ENCODE measurements at regions not wholly inside any gene's neighbourhood (a gene's known extent, or its start where the extent isn't known, plus 50 kb on each side); places are given as distances from the start of the nearest gene placed in this dataset.
"Not testable (repeated sequence)": the region's sequence is repeated elsewhere in the genome, so short reads cannot be mapped to it uniquely, and the experiment has no call there.

DNA sequence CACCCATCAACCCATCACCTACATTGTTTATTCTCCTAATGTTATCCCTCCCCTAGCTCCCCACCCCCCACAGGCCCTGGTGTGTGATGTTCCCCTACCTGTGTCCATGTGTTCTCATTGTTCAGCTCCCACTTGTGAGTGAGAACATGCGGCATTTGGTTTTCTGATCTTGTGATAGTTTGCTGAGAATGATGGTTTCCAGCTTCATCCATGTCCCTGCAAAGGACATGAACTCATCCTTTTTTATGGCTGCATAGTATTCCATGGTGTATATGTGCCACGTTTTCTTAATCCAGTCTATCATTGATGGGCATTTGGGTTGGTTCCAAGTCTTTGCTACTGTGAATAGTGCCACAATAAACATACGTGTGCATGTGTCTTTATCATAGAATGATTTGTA, 118.1 kb upstream of the IER5L start:
- DNase-seq (ENCODE audit: extremely low read depth in 1 of 2, low read depth in 1 of 2): not testable (repeated sequence)

DNA sequence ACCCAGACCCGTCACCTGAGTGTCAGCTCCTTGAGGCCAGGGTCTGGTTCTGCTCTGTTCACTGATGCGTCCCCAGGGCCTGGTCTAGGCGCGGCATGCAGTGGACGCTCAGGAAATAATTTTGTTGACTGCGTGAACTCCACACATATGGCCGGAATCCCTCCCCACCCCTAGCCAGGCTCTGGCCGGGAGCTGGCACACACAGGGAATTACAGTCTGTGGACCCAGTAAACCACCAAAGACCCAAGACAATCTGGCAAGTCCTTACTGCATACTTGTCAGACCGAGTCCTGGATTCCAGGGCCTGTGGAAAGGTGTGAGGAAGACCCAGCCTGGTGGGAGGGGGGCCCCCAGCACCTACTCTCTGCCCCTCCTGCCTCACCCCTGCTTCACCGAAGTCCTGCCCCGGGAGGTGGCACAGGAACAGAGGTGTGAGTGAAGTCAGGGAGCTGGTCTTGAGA, 113.0 kb upstream of the IER5L start:
- no peak for DNase-seq (ENCODE audit: extremely low read depth in 1 of 2, low read depth in 1 of 2)

DNA sequence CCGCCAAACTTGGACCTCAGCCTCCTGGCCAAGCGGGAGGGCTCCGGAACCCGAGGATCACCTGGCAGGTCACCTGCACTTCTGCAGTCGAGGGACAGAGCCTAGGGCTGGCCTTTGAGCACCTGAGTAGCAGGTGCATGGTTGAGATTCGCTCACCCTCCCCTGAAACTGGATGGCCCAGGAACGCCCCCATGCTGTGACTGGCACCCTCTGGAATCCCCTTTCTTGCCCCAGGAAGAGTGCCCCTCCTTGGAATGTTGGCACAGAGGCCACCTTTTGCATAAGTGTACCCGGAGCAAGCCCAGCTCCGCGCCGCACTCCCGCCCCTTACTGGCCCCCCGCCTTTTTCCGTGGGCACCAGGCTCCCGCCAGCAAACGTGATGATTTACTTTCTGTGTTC, 112.5 kb upstream of the IER5L start:
- no peak for DNase-seq (ENCODE audit: extremely low read depth in 1 of 2, low read depth in 1 of 2)

DNA sequence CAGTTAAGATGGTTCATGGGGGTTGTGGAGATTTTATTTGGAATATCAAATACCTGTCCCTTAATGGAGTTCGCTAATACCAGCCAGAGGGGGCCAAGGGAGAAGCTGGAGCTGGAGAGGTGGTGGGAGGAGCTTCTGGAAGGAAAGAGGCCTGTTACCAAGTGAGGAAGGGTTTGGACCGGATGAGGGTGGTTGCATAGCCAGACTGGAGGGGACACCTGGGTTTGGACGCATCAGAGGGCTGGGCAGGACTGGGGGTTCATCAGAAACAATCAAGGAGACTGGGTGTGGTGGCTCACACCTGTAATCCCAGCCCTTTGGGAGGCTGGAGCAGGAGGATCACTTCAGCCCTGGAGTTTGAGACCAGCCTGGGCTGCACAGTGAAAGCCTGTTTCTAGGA, 111.8 kb upstream of the IER5L start:
- no peak for DNase-seq (ENCODE audit: extremely low read depth in 1 of 2, low read depth in 1 of 2)

DNA sequence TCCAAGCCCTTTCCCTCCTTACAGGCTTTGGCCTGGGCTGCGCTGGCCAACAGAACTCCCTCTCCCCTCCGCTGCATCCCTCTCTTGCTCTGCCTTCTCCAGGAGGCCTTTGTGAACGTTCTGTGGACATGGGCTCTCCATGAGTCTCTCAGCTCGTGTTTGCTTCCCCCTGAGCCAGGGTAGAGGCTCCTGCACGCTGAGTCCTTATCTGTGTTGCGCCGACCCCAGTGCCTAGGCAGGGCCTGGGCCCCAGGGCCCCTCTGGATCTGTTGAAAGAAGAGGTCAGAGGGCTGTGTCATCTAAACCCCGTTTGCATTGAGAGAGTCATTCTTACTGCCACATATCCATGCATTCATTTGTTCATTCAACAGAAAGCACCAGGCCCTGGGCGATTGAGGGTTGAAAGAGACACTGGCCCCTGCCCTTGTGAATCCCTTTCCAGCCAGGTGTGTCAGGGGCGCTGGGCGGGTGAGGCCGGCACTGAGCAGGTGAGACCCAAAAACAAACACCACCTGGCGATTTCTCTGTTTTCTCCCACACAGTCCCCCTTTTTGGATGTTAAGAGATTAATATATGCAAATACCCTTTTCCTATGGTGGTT, 111.2 kb upstream of the IER5L start:
- DNase-seq (ENCODE audit: extremely low read depth in 1 of 2, low read depth in 1 of 2): no peak

DNA sequence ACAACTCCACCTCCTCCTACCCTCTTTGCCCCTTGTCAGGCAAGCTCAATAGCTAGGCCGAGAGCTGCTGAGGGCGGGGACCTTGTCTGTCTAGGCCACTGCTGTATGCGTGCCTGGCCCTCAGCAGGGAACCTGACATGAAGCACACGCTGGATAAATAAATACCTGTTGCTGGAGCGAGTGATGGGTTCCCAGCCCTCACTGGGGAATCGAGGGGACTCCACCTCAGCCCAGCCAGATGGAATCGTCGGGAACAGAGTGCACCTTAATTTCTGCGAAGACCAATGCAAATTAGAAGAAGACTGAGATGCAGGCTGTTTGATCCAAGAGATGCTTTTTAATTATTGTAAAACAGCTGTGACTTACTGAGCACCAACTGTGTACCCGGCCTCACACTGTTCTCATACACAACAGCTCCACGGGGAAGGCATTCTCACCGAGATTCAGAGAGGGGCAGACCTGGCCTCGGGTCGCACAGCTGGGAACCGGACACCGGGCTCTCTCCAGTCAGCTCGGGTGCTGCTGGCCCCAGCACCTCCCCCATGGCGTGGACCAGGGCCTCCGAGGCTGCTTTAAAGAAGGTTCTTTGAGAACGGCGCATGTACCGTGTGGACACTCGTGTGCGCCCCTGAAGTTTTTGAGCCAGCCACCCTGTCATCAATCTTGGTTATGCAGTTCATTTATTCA, 109.7 kb upstream of the IER5L start:
- no peak for DNase-seq (ENCODE audit: extremely low read depth in 1 of 2, low read depth in 1 of 2)

DNA sequence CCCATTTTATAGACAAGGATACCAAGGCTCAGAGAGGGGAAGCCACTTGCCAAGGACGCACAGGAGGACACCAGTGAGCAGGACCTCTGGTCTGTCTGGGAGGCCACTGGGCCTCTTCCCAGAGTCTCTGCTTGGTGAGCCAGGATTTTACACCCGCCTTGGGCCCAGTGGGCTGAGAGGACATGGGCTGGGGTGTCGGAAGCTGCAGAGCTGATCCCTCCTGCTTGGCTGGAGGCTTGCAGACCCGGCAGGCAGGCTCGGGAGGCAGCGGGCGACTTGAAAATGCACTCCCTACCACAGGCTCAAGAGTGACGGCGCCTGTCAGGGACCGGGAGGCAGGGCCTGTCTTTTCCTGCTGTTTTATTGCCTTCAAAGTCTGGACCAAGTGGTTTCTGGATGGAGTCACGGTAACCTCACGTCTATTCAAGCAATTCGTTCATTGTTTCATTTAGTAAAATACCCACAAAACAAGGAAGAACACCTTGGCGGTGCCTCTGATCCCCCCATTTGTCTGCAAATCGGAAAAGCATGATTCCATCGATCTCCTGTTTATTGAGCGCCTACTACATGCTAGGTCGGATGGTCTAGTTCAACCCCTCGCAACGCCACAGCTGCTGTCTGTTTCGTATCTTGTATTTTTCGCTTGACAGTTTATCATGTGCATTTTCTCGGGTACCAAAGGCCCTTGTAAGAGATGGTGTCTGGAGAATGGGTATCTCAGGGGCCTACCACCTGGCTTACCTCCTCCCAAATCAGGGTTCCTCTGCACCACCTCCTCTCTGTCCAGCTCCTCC, 108.1 kb upstream of the IER5L start:
- DNase-seq (ENCODE audit: extremely low read depth in 1 of 2, low read depth in 1 of 2): no peak

DNA sequence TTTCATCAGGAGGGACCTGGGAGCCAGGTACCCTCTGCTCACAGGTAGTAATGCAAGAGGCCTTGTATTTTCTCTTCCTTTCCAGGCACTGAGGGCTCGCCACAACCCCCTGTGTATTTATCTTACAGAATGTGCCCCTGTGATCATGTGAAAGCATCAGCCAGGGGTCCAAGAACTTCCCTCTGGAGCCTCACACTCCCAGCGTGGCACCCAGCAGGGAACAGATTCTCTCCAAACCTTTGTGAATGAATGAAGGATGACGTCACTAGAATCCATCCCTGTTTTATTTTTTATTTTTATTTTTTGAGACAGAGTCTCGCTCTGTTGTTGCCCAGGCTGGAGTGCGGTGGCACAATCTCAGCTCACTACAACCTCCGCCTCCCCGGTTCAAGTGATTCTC, 107.3 kb upstream of the IER5L start:
- no peak for DNase-seq (ENCODE audit: extremely low read depth in 1 of 2, low read depth in 1 of 2)

DNA sequence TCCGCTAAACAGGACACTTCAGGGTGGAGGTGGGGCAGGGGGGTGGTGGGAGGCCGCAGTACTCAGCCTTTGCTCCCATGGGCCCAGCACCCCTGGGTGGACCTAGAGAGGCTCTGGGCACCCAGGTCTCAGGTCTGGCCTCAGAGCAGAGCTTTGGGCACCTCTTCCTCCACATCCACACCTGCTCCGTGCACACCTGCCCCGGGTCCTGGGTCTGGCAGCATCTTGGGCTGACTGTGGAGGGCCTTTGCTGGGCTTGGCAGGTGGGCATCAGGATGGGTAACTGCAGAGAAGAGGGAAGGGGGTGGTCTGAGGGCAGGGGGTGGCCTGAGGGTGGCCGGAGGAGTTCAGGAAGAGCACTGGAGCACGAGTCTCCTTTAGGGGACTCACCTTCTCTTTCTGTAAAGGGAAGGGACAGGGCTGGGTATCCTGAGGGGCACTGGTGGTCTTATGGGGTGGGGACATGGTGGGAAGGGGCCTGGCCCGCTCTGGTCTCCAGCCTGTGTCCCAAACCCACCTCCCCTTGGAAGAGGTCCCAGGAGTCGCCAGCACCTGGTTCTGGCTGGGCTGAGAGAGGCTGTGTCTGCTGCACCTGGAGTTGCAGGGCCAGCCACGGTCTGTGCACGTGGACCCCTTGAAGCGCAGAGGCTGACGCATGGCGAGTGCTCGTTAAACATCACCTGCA, 106.7 kb upstream of the IER5L start:
- DNase-seq (ENCODE audit: extremely low read depth in 1 of 2, low read depth in 1 of 2): no peak

DNA sequence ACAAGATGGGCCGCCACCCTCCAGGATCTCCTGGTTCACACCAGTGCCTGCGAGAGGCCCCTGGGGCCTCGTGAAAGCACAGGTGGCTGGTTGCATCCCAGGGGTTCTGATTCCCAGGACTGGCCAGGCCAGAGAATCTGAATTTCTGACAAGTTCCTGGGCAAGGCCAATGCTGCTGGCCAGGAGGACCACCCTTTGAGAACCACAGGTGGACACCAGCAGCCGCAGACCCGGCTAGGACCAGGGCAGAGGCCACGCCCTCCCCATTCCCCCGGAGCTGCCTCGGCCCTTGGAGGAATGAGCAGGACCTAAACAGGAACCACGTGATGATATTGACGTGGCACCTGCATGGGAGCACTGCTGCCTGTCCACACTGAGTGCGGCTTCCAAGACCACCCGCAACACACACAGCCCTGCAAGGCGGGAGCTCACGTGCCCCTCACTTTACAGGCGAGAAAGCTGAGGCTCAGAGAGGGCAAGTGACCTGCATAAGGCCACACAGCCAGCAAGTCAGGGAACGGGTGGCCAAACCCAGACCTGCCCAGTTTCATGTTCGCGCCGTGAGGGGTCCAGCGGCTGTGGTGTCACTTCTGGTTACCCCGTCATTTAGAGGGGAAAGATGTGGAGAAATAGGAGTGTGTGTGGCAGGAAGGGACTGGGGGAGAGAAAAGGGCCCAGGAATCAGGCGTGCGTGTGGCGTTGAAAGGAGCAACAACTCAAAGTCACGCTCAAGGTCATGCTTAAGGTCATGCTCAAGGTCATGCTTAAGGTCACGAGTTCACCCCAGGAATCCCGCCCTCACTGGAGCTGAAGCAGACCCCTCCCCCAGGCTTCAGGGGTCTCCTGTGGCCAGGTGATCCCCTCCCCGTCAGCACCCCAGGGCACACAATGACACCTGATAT, 105.9 kb upstream of the IER5L start:
- no peak for DNase-seq (ENCODE audit: extremely low read depth in 1 of 2, low read depth in 1 of 2)

DNA sequence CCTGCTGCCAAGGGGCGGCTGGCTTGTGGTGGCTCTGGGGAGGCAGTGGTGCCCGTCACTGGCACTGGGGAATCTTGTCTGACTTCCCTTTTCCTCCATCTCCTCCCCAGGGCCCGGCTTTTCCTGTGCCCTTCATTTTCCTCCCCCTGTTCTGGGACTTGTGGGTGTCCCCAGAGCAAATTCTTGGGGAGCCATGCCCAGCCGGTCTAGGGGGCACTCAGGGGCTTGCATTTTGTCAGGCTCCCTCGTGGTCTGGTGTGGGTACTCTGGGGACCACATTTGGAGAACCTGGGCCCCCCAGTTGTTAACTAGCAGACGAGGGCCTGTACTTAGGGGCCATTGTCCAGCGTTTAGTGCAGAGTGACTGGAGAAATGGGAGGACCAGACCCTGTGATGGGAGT, 105.2 kb upstream of the IER5L start:
- no peak for DNase-seq (ENCODE audit: extremely low read depth in 1 of 2, low read depth in 1 of 2)

DNA sequence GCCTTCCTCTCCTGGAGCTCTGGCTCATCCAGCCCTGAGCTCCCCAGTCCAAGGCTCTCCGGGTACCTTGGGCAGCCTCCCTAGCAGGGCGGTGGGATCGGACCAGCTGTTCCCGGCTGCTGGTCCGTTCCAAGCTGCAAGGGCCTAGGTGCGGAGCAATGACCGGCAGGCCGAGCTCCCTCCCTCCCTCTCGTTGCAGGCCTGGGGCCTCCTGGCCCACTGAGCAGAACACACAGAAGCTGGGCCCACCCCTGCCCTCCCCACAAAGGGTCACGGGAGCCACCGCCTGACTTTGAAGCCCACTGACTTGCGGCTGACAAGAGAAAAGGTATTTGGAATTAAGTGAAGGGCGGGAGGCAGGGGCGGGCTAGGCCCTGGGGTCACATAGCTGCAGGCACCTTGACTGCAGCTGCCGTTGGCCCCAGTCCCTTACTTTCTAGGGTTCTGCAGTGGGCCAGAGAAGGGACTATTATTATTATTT, 104.7 kb upstream of the IER5L start:
- DNase-seq (ENCODE audit: extremely low read depth in 1 of 2, low read depth in 1 of 2): no peak

DNA sequence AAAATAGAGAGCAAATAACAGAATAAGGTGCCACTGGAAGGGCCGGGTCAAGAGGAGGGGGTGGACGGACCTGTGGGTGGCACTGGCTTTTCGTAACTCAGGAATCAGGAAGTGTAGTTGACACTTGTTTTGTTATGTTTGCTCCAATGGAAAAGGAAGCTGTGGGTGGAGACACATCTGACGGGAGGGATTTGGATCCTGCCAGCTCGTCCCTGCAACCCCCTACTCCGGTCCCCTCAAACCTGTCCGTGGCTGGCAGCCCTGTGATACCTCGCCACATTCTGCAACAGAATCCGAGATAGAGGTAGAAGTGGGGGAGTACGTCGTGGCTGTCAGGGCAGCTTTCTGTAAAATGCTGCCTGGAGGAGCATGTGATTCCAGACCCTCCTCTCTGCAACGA, 104.2 kb upstream of the IER5L start:
- no peak for DNase-seq (ENCODE audit: extremely low read depth in 1 of 2, low read depth in 1 of 2)

DNA sequence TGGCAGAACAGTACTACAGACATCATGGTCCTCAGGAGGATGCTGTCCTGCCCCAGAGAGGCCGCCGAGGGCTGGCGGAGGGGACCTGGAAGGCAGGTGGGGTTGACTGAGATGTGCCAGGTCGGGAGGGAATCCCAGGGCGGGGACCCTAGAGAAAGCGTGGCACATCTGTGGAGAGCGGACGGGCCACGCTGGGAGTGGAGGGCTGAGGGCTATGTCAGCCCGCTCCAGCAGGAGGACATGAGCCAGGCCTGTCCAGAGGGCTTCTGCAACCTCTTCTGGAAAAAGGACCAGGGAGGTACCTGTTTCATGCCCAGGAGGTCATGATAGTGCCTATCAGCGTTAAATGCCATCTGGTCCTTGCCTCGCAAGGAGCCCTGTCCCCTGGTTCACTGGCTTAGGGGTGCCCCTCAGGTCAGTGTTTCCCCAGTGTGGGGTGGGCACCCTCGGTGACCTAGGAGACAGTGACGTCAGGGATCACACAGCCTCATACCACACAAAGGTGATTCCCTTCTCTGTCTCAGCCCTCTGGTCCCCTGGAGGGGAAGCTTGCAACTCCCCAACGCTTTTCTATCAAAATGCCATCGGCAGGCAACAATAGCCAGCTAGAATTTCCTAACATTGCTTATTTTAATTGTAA, 103.6 kb upstream of the IER5L start:
- DNase-seq (ENCODE audit: extremely low read depth in 1 of 2, low read depth in 1 of 2): no peak

DNA sequence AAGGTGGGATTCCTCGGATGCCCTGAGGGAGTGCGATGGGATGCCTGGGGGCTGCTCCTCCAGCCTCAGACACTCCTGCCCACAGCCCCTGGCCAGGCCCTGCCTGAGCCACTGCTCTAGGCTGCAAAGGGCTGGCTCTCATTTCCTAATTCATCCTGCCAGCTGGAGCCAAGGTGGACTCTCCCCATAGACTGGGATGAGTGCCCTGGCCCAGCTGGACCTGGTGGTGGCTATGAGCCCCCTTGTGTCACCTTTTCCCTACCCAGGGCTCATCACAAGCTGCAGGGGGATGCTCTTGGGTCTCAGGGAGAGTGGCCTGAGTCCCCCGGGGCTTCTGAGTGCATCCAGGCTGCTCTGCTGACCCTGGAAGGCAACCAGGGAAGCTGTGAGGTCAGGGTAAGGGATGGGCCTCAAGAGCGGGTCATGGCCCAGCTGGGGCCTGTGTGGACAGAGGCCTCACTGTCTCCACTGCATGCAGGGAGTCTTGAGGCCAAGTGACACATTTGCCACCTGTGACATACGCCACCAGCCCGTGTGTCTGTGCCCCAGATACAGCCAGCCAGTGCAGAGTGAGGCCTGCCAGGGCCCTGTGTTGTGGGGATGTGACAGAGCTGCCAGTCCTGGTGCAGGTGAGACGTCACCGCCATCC, 102.7 kb upstream of the IER5L start:
- no peak for DNase-seq (ENCODE audit: extremely low read depth in 1 of 2, low read depth in 1 of 2)

DNA sequence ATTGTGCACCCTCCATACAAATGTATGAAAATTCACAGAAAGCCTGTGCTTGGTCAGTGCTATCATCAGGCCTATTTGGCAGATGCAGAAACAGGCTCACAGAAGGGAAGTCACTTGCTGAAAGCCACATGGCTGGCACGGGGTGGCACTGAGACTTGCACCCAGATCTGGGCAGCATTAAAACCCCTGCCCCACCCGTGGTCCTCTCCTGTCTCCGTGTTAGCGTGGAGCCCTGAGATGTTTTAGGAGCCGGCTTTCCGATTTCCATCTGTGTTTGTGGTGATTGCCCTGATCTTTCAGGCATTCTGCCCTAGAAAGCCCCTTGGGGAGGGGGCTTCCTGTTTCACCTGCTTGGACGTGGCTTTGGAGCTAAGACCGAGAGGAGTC, 102.2 kb upstream of the IER5L start:
- DNase-seq (ENCODE audit: extremely low read depth in 1 of 2, low read depth in 1 of 2): no peak

DNA sequence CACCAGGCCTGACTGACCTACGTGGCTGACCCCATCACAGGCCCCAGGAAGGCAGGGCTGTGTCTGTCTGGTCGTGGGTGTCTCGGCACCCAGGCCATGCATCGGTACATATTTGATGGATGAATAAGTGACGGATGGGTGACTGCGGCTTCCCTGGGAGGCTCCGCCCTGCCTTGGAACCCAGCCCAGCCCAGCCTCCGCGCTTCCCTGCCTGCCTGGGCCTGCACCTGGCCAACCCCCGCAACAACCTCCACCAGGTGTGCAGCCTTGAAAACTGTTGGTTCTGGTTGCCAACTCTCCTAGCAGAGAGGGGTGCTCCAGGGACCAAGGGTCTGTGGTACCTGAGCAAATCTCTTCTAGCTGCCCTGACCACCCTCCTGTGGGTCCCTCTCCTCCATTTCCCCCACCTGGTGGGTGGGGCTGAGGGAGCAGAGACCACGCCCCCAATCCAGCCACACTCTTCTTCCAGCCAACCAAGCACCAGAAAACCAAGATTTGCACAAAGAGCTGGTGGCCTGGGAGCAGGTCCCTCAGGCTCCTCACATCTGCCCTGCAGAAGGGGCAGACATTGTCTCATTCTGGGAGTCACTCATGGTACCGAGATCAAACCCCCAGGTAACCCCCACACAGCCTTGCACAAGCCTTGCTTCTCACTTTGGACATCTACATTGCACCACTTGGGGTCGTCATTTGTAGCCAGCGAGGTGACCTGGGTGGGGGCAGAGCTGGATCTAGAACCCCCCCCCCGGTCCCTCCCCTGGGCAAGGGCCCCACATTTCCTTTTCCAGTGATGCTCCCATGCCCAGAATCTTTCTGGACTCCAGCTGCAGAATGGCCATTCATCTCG, 100.6 kb upstream of the IER5L start:
- DNase-seq (ENCODE audit: extremely low read depth in 1 of 2, low read depth in 1 of 2): no peak

DNA sequence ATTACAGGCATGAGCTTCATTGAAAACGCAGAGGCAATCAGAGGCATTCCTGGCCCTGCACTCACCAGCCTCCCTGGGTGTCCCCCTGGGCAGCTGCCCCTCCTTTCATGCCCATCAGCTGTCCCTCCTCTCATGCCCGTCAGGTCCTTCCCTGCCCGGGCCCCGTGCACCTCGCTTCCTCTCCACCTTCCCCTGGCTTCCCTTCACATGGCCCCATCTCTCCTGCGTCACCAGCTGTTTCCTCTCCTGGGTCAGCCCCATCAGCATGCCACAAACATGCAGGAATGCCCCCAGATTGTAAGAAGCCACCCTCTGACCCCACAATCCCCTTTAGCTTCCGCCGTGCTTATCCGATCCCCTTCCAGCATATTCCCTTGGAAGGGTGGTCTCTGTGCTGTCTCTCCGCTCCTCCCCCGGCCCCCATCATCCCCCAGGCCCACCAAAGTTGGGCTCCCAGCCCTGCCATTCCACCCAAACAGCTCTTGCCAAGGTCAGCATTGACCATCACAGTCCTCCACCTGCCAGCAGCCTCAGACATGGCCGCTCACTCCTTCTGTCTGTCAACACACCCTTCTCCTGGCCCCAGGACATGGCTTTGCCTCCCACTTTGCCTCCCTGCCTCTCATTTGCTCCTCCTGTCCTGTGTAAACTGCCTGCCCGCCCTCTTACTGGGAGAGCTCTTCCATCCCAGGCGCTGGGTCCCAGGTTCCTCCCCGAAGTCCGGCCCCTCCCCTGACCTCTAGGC, 98.6 kb upstream of the IER5L start:
- no peak for DNase-seq (ENCODE audit: extremely low read depth in 1 of 2, low read depth in 1 of 2)
